Parathyroid adenoma (tissue), 2 donors: ENCODE measurements at regions not wholly inside any gene's neighbourhood (a gene's known extent, or its start where the extent isn't known, plus 50 kb on each side); places are given as distances from the start of the nearest gene placed in this dataset.

ENCODE experiments used
- H2AFZ ChIP-seq: fragments of 300-600 bp; sonication (generic); one replicate; pipeline ENCODE4 v1.7.0; 2017; ENCODE audit warnings: antibody characterized with exemption, mild to moderate bottlenecking
- H3K27ac ChIP-seq: fragments of 300-600 bp; sonication (generic); one replicate; pipeline ENCODE4 v1.7.0; 2017
- H3K27me3 ChIP-seq: fragments of 300-600 bp; sonication (generic); one replicate; pipeline ENCODE4 v1.7.0; 2017; ENCODE audit warnings: low read length; ENCODE audit not compliant: control insufficient read depth, insufficient read depth
- H3K36me3 ChIP-seq: fragments of 300-600 bp; sonication (generic); one replicate; pipeline ENCODE4 v1.7.0; 2017; ENCODE audit warnings: low read length; ENCODE audit not compliant: control insufficient read depth, insufficient read depth
- H3K4me1 ChIP-seq: fragments of 300-600 bp; sonication (generic); one replicate; pipeline ENCODE4 v1.7.0; 2017; ENCODE audit warnings: control low read depth
- H3K4me2 ChIP-seq: fragments of 300-600 bp; sonication (generic); one replicate; pipeline ENCODE4 v1.7.0; 2017; ENCODE audit warnings: low read length
- H3K4me3 ChIP-seq: fragments of 300-600 bp; sonication (generic); one replicate; pipeline ENCODE4 v1.7.0; 2017; ENCODE audit warnings: low read depth, low read length
- H3K79me2 ChIP-seq: fragments of 300-600 bp; sonication (generic); one replicate; pipeline ENCODE4 v1.7.0; 2017; ENCODE audit warnings: control low read depth
- H3K9ac ChIP-seq: fragments of 300-600 bp; sonication (generic); one replicate; pipeline ENCODE4 v1.7.0; 2017; ENCODE audit warnings: mild to moderate bottlenecking
- H3K9me3 ChIP-seq: fragments of 300-600 bp; sonication (generic); one replicate; pipeline ENCODE4 v1.7.0; 2017; ENCODE audit warnings: low read length; ENCODE audit not compliant: control insufficient read depth
- CTCF ChIP-seq: fragments of 300-600 bp; sonication (generic); IDR thresholded peaks from one replicate; pipeline ENCODE4 v1.7.0; 2017; ENCODE audit warnings: antibody characterized with exemption, mild to moderate bottlenecking
- donor health status: primary hyperparathyroidism.

- no peak overlapping the region for H3K27ac ChIP-seq
- H3K4me2 ChIP-seq: no peak overlapping the region
- no peaks in the 10 kb centered on the region for H3K4me1 ChIP-seq
- TF ChIP-seq CTCF: no peak
- no peak overlapping the region for H3K9ac ChIP-seq
- H3K36me3 ChIP-seq: no peaks in the 10 kb centered on the region
- no peak overlapping the region for H2AFZ ChIP-seq
- H3K9me3 ChIP-seq: no peaks in the 10 kb centered on the region
- H3K27me3 ChIP-seq: no peaks in the 10 kb centered on the region
- no peak overlapping the region for H3K4me3 ChIP-seq
- no peaks in the 10 kb centered on the region for H3K79me2 ChIP-seq
Observed at GRCh38 chr17:73878923-73879322, 234.7 kb upstream of the SDK2 start.

- Histone ChIP-seq H3K27me3 (no peaks in the 10 kb centered on the region), H3K27ac (no peak overlapping the region)
Observed at GRCh38 chr17:73879987-73880386, 235.7 kb upstream of the SDK2 start.

GRCh38 chr17:73882590-73882989, 238.3 kb upstream of the SDK2 start:
- H3K9me3 ChIP-seq: no peaks in the 10 kb centered on the region
- no peak overlapping the region for H3K4me2 ChIP-seq
- no peak overlapping the region for H3K9ac ChIP-seq
- no peaks in the 10 kb centered on the region for H3K27me3 ChIP-seq
- H3K79me2 ChIP-seq: no peaks in the 10 kb centered on the region
- H3K36me3 ChIP-seq: no peaks in the 10 kb centered on the region
- no peak overlapping the region for H2AFZ ChIP-seq
- no peak for TF ChIP-seq CTCF
- H3K4me3 ChIP-seq: no peak overlapping the region
- no peaks in the 10 kb centered on the region for H3K4me1 ChIP-seq
- no peak overlapping the region for H3K27ac ChIP-seq

More at GRCh38 chr17:73879987-73880386, 235.7 kb upstream of the SDK2 start:
- no peak overlapping the region for H3K4me3 ChIP-seq
- TF ChIP-seq CTCF: no peak
- H3K9me3 ChIP-seq: no peaks in the 10 kb centered on the region
- H3K79me2 ChIP-seq: no peaks in the 10 kb centered on the region
- no peak overlapping the region for H2AFZ ChIP-seq
- H3K4me2 ChIP-seq: no peak overlapping the region
- no peaks in the 10 kb centered on the region for H3K4me1 ChIP-seq
- no peaks in the 10 kb centered on the region for H3K36me3 ChIP-seq
- no peak overlapping the region for H3K9ac ChIP-seq

- no peak overlapping the region for H3K27ac ChIP-seq
- TF ChIP-seq CTCF: no peak
- no peaks in the 10 kb centered on the region for H3K79me2 ChIP-seq
- H3K4me3 ChIP-seq: no peak overlapping the region
- no peaks in the 10 kb centered on the region for H3K36me3 ChIP-seq
- no peak overlapping the region for H3K4me2 ChIP-seq
- H3K9me3 ChIP-seq: no peaks in the 10 kb centered on the region
- H3K27me3 ChIP-seq: no peaks in the 10 kb centered on the region
- no peaks in the 10 kb centered on the region for H3K4me1 ChIP-seq
- H2AFZ ChIP-seq: no peak overlapping the region
- H3K9ac ChIP-seq: no peak overlapping the region
Observed at GRCh38 chr17:73883175-73883574, 238.9 kb upstream of the SDK2 start.

- Histone ChIP-seq H3K9me3 (no peaks in the 10 kb centered on the region), H3K4me1 (no peaks in the 10 kb centered on the region), H3K4me2 (no peak overlapping the region), H3K4me3 (no peak overlapping the region), H3K27me3 (no peaks in the 10 kb centered on the region), H3K79me2 (no peaks in the 10 kb centered on the region), H3K27ac (no peak overlapping the region), H3K36me3 (no peaks in the 10 kb centered on the region), H2AFZ (no peak overlapping the region), H3K9ac (no peak overlapping the region)
- TF ChIP-seq CTCF: no peak
Observed at GRCh38 chr17:73887739-73888138, 243.5 kb upstream of the SDK2 start.
